ENCODE measurements at regions not wholly inside any gene's neighbourhood (a gene's known extent, or its start where the extent isn't known, plus 50 kb on each side); places are given as distances from the start of the nearest gene placed in this dataset.

GRCh38 chr2:6441800-6442199 is 423.9 kb downstream of the CMPK2 start:
- dilution Hi-C loops (cut with MboI; ENCODE audit: extremely low pct_ligation_motif_present, low sequenced_read_pairs) = no loop called here
- no peak for DNase-seq (ENCODE audit: low read depth, low spot score)
- FAIRE-seq = no peak
- Histone ChIP-seq H4K20me1 (ENCODE audit: control insufficient read depth, extremely low read depth, insufficient read depth, low read length) (no peaks in the 10 kb centered on the region), H3K4me3 (ENCODE audit: control insufficient read depth in 2 of 3, extremely low read depth in 1 of 3, insufficient read depth in 2 of 3, low read depth in 1 of 3, low read length in 3 of 3) (no peak overlapping the region), H3K27me3 (ENCODE audit: control insufficient read depth, extremely low read depth, insufficient read depth, low read length) (no peaks in the 10 kb centered on the region), H3K27ac (ENCODE audit: control insufficient read depth, insufficient read depth, low read length) (no peak overlapping the region), H3K4me2 (ENCODE audit: control insufficient read depth, extremely low read depth, insufficient read depth, low read depth, low read length) (no peak overlapping the region), H3K9ac (ENCODE audit: control insufficient read depth, extremely low read depth, insufficient read depth, low read length) (no peak overlapping the region), H3K36me3 (ENCODE audit: control insufficient read depth in 2 of 2, extremely low read depth in 1 of 2, insufficient read depth in 2 of 2, low read length in 2 of 2) (no peaks in the 10 kb centered on the region), H3K4me1 (ENCODE audit: control insufficient read depth, extremely low read depth, insufficient read depth, low read length) (no peaks in the 10 kb centered on the region), H2AFZ (ENCODE audit: control insufficient read depth, low read length) (no peak overlapping the region), H3K9me3 (ENCODE audit: control insufficient read depth, low read depth, low read length) (no peaks in the 10 kb centered on the region), H3K9me1 (ENCODE audit: control insufficient read depth, extremely low read depth, insufficient read depth, low read length) (no peaks in the 10 kb centered on the region), H3K79me2 (ENCODE audit: control insufficient read depth, insufficient read depth, low read length) (no peaks in the 10 kb centered on the region)
- TF ChIP-seq EZH2 (IDR thresholded peaks at IDR 0.05; ENCODE audit: low read length) (no peak), CTCF (optimal IDR thresholded peaks at IDR 0.05 in 1 of 3, IDR thresholded peaks at IDR 0.05 in 1 of 3, conservative IDR thresholded peaks at IDR 0.05 in 1 of 3; ENCODE audit: extremely low read depth in 1 of 3, insufficient read depth in 2 of 3, low read length in 3 of 3) (no peak)

GRCh38 chr2:6442252-6442985 is 423.3 kb downstream of the CMPK2 start:
- H3K27ac ChIP-seq (ENCODE audit: control insufficient read depth, insufficient read depth, low read length) = no peak overlapping the region
- no peaks in the 10 kb centered on the region for H3K9me1 ChIP-seq (ENCODE audit: control insufficient read depth, extremely low read depth, insufficient read depth, low read length)
- TF ChIP-seq CTCF (optimal IDR thresholded peaks at IDR 0.05 in 1 of 3, IDR thresholded peaks at IDR 0.05 in 1 of 3, conservative IDR thresholded peaks at IDR 0.05 in 1 of 3; ENCODE audit: extremely low read depth in 1 of 3, insufficient read depth in 2 of 3, low read length in 3 of 3) (no peak), EZH2 (IDR thresholded peaks at IDR 0.05; ENCODE audit: low read length) (no peak)
- H3K9ac ChIP-seq (ENCODE audit: control insufficient read depth, extremely low read depth, insufficient read depth, low read length) = no peak overlapping the region
- H3K9me3 ChIP-seq (ENCODE audit: control insufficient read depth, low read depth, low read length) = no peaks in the 10 kb centered on the region
- DNase-seq (ENCODE audit: low read depth, low spot score) = no peak
- H3K4me1 ChIP-seq (ENCODE audit: control insufficient read depth, extremely low read depth, insufficient read depth, low read length) = no peaks in the 10 kb centered on the region
- no peaks in the 10 kb centered on the region for H3K79me2 ChIP-seq (ENCODE audit: control insufficient read depth, insufficient read depth, low read length)
- no peak overlapping the region for H3K4me3 ChIP-seq (ENCODE audit: control insufficient read depth in 2 of 3, extremely low read depth in 1 of 3, insufficient read depth in 2 of 3, low read depth in 1 of 3, low read length in 3 of 3)
- H3K27me3 ChIP-seq (ENCODE audit: control insufficient read depth, extremely low read depth, insufficient read depth, low read length) = no peaks in the 10 kb centered on the region
- no peak overlapping the region for H2AFZ ChIP-seq (ENCODE audit: control insufficient read depth, low read length)
- FAIRE-seq = no peak
- dilution Hi-C loops (cut with MboI; ENCODE audit: extremely low pct_ligation_motif_present, low sequenced_read_pairs) = no loop called here
- H3K36me3 ChIP-seq (ENCODE audit: control insufficient read depth in 2 of 2, extremely low read depth in 1 of 2, insufficient read depth in 2 of 2, low read length in 2 of 2) = no peaks in the 10 kb centered on the region
- no peaks in the 10 kb centered on the region for H4K20me1 ChIP-seq (ENCODE audit: control insufficient read depth, extremely low read depth, insufficient read depth, low read length)
- H3K4me2 ChIP-seq (ENCODE audit: control insufficient read depth, extremely low read depth, insufficient read depth, low read depth, low read length) = no peak overlapping the region
